COLO668 (cell line): ENCODE measurements at regions not wholly inside any gene's neighbourhood (a gene's known extent, or its start where the extent isn't known, plus 50 kb on each side); places are given as distances from the start of the nearest gene placed in this dataset.
"Not testable (repeated sequence)": the region's sequence is repeated elsewhere in the genome, so short reads cannot be mapped to it uniquely, and the experiment has no call there.

Experiments used
- DNase-seq: peaks from one replicate; lab custom pipeline; 2025; ENCODE audit not compliant: unreplicated experiment; lab: John Stamatoyannopoulos, UW

DNA sequence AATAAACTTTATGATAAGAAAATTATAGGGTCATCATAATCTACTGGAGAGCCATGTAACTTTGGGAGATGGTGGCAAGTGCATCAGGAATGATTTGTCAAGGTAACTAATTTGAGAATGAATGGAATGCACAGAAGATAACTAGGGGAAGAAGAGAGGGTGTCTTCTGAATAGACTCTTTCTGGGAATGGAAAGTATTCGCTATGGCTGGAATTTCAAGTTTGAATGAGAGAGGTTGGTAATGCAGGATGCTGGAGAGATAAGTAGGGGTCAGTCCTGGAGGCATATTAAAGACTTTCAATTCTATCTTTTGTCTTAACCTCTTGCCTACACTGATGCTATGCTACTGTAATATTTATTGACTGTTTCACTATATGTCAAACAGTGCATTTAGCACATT, 714.2 kb downstream of the CETN3 start:
- no peak for DNase-seq

- DNase-seq = no peak
These were observed 715.5 kb downstream of the CETN3 start for GRCh38 chr5:89694026-89694550.

DNA sequence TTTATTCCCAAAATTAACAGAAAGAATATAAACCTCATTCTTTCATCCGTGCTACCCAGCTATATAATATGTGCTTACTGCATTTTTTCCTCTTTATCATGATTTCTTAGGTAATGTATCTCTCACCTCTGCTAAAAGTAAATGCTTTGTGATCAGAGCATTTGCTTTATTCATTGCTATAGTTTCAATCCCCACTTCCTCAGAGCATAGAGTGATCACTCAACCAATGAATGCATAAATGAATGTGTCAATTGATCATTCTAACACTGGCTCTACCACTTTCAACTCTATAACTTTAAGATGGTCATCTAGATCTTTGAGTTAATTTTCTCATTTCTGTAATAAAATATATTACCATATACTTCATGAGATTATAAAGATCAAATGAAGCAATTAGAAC, 719.2 kb downstream of the CETN3 start:
- no peak for DNase-seq

DNA sequence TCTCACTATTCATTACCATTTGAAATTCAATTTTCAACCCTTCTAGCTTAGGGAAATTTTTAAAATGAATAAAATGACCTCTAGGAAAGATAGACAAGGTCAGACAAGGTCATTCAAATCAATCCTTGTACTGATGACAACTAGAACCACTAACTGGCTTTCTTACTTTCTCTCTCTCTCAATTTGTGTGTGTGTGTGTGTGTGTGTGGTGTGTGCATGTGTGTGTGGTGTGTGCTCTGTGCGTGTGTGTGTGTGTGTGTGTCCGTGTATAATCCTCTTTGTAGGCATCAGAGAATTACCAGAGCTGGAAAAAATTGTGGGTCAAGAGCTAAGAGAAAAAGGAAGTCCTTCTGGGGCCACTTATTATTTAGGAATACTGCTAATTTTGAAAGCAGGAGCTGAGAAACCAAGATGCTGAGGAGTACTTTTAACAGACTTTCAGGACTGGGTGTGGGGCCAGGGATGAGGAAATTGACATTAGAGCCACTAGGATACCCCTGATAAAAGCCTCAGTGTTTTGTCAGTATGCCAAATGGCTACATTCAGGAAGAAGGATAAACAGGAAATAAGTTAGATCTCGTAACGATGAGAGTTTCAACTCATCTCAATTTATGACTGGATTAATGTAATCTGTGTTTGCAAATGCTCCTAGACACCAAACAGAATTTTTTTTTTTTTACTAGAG, 723.3 kb downstream of the CETN3 start:
- no peak for DNase-seq

DNA sequence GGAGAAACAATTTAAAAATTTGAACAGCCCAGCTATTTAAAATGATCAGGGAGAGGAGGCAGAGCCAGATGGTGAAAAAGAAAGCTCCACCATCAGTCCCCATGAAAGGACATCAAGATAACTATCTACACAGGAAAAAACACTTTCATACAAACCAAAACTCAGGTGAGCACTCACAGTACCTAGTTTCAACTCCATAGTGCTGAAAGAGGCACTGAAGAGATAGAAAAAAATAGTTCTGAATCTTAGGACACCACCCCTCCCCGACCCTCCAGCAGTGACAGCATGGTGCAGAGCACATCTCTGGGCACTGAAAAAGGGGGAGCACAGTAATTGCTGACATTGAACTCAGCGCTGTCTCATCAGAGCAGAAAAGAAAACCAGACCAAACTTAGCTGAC, 732.9 kb downstream of the CETN3 start:
- DNase-seq = no peak

- no peak for DNase-seq
These were observed 736.5 kb downstream of the CETN3 start for GRCh38 chr5:89673019-89673418.

DNA sequence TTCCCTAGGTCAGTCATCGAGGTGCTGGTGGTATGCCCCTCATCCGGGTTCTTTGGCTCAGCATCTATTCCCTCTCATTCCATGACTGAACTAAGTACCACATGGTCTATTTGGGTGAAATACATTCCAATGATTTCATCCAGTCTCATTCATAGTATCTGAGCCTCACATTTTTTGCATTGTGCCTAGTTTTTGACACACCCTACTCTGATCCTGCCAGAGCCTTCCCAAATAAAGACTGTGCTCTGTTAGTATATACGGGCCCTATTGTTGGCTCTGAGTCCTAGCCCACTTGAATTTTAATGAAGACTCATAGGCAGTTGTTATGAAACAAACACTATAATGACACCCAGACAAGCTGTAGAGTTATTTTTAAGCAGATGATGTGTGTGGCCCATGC, 740.7 kb downstream of the CETN3 start:
- no peak for DNase-seq

- no peak for DNase-seq
These were observed 747.1 kb downstream of the CETN3 start for GRCh38 chr5:89662499-89662898.

DNA sequence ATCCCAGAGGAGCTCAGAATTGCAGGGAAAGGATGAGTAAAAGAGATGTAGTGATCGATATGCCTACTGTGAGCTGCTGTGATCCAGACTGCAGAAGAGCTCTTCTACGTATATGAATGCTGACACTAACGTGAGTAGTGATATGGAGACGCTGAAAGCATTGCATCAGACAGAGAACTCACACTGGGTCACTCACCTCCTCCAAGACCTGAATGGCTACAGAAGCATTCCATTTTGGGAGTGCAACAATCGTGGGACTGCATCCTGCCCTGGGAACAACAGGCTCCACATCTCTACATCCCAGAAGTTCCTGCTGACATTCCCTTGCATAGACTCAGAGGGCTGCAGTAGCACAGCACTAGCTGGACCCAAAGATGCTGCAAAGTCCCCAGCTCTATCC, 755.9 kb upstream of the MEF2C start:
- DNase-seq = no peak

DNA sequence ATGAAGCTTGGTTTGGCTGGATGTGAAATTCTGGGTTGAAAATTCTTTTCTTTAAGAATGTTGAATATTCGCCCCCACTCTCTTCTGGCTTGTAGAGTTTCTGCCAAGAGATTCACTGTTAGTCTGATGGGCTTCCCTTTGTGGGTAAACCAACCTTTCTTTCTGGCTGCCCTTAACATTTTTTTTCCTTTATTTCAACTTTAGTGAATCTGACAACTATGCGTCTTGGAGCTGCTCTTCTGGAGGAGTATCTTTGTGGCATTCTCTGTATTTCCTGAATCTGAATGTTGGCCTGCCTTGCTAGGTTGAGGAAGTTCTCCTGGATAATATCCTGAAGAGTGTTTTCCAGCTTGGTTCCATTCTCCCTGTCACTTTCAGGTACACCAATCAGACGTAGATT, 751.2 kb upstream of the MEF2C start:
- not testable (repeated sequence) for DNase-seq

- not testable (repeated sequence) for DNase-seq
These were observed 747.1 kb upstream of the MEF2C start for GRCh38 chr5:89630064-89630463.

GRCh38 chr5:89628876-89629635, 746.1 kb upstream of the MEF2C start:
- DNase-seq = no peak

- DNase-seq = no peak
These were observed 733.0 kb upstream of the MEF2C start for GRCh38 chr5:89615839-89616518.

DNA sequence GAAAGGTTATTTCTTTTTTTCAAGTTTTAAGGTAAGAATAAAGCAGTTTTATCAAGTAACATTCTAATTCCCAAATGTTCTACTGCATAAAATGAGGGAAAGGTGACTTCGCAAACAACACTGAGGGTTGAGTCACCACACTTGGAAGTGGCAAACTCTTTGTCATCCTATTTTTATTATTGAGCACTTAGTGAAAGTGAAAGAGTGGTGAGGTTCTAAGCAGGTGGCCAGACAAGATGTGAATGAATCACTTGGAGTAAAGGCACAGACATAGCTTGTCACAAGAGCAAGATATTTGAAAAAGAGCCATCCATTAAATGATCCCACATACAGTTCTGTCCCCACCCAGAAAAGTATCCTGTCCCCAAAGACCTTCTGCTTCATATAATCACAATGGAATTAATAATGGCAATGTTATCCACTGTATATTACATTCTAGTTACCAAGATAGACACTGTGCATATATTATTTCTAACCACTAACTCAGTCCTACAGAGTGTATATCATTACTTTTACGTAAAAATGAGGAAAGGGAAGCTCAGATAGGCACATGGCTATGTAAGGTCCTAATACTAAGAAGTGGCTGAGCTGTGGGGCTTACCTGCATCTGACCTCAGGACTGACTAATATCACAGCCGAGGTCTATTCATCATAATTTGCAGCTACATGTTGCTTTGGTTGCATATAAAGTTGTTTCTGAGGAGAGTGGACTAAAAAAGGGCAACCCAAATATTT, 730.4 kb upstream of the MEF2C start:
- no peak for DNase-seq

- DNase-seq = no peak
These were observed 724.1 kb upstream of the MEF2C start for GRCh38 chr5:89606939-89607534.

DNA sequence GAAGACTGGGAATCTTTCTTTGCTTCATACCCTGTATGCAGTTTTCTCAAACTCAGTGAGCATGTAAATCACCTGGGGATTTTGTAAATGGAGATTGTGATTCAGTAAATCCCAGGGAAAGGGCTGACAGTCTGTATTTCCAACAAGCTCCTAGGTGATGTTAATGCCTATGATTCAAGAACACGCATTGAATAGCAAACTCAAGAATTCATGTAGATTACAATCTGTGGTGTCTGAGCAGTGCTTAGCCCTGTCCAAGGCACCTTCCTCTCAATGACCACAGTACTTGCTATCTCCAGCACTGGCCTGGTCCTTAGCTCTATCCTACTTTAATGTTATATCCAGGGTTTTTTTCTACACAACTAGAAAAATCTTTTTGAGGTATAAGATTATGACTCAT, 721.4 kb upstream of the MEF2C start:
- DNase-seq = no peak

GRCh38 chr5:89601880-89602279, 718.9 kb upstream of the MEF2C start:
- no peak for DNase-seq

GRCh38 chr5:89597878-89598277, 714.9 kb upstream of the MEF2C start:
- DNase-seq = no peak

GRCh38 chr5:89596821-89597220, 713.8 kb upstream of the MEF2C start:
- no peak for DNase-seq

- no peak for DNase-seq
These were observed 712.1 kb upstream of the MEF2C start for GRCh38 chr5:89595056-89595455.
